ENCODE measurements at regions not wholly inside any gene's neighbourhood (a gene's known extent, or its start where the extent isn't known, plus 50 kb on each side); places are given as distances from the start of the nearest gene placed in this dataset.

DNA sequence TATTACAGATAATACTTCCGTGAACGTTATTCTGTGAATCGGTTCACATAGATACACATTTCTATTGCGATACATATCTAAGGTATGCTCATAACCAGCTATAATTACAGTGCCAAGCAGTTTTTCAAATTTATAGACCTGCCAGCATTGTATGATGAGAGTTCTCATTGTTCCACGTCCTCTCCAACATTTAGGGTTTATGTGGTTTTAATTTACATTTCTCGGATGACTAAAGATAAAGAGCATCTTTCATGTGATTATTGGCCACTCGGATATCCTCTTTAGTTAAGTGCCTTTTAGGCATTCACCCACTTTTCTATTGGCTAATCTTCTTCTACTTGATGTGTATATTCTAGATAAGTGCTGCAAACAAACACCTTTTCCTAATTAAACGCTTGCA, 134.7 kb upstream of the CCDC54 start:
- DNase-seq: no peak

- DNase-seq: no peak
Observed at GRCh38 chr3:107247116-107247515, 130.1 kb upstream of the CCDC54 start.

- no peak for DNase-seq
Observed at GRCh38 chr3:107249132-107249531, 128.1 kb upstream of the CCDC54 start.

- DNase-seq: no peak
Observed at GRCh38 chr3:107250221-107250620, 127.0 kb upstream of the CCDC54 start.

DNA sequence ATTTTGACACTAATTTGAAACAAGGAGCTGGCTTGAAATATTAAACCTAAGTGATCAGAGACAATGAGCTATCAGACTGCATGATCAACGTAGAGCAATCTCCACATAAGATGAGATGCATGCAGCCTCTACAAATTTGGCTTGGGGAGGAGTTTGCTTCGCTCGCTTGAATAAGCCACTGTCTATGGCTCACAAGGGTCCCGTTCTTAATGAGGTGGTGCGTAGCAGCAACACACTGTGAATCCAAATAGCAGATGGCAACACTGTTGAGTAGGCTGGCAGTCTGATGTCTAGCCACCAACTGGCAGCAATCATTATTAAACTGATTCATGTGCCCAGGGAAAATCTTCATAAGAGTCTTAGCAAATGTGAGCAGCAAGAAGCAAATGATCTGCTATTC, 125.4 kb upstream of the CCDC54 start:
- no peak for DNase-seq

GRCh38 chr3:107256963-107257362, 120.3 kb upstream of the CCDC54 start:
- no peak for DNase-seq

- DNase-seq: no peak
Observed at GRCh38 chr3:107258300-107258699, 118.9 kb upstream of the CCDC54 start.

GRCh38 chr3:107260207-107260606, 117.0 kb upstream of the CCDC54 start:
- no peak for DNase-seq

GRCh38 chr3:107263269-107264021, 113.8 kb upstream of the CCDC54 start:
- no peak for DNase-seq

DNA sequence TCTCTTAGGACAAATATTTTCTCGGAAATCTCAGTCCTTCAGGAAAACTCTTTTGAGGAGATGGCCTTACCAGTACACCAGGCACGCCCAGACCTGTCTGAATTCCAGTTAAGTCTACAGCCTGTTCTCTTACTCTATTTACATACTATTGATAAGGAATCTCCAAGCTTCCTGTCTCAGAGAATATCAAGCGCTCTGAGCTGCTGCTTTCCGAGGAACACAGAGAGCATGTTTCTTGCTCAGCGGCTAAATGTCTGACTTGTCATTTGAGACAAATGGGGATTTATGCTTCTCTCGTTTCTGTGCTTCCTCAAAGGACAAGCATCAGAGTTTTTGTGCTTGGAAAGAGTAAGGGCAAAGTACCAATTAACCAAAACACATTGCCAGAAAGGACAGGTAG, 112.4 kb upstream of the CCDC54 start:
- no peak for DNase-seq

GRCh38 chr3:107265526-107265925, 111.7 kb upstream of the CCDC54 start:
- DNase-seq: no peak

- no peak for DNase-seq
Observed at GRCh38 chr3:107268469-107268868, 108.8 kb upstream of the CCDC54 start.

- DNase-seq: no peak
Observed at GRCh38 chr3:107269136-107269535, 108.1 kb upstream of the CCDC54 start.

- no peak for DNase-seq
Observed at GRCh38 chr3:107271787-107272387, 105.4 kb upstream of the CCDC54 start.

DNA sequence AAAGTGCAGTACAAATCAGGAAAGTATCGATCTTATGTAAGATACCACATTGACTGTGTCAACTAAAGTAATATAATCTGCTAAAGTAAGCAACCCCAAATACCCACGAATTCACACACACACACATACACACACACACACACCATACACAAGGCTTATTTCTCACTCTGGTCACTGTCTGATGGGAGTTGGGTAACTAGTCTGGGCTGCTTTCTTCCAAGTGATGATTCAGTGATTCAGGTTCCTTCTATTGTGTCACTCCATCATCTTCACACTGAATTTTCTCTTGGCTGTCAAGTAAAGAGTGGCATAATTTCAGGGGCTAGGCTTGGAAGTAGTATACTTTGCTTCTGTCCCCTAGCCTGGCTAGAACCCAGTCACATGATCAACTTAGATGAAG, 104.8 kb upstream of the CCDC54 start:
- no peak for DNase-seq

- no peak for DNase-seq
Observed at GRCh38 chr3:107272885-107273284, 104.4 kb upstream of the CCDC54 start.

DNA sequence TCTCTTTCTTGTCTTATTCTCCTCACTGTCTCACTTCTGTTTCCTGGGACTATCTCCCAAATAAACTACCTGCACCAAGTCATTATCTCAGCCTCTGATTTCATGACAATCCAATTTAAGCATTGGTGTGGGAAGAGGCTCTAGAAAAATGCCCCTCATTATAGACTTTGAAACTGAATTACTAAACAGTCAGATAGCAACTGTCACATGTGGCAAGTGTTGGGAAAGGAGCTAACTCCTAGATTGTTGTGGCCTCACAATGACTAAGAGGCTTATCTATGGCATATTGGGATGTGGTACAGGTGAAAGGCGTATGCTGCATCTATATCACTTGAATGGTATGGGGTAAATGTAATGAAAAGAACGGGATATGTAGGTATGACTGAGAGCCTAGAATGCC, 103.5 kb upstream of the CCDC54 start:
- no peak for DNase-seq

DNA sequence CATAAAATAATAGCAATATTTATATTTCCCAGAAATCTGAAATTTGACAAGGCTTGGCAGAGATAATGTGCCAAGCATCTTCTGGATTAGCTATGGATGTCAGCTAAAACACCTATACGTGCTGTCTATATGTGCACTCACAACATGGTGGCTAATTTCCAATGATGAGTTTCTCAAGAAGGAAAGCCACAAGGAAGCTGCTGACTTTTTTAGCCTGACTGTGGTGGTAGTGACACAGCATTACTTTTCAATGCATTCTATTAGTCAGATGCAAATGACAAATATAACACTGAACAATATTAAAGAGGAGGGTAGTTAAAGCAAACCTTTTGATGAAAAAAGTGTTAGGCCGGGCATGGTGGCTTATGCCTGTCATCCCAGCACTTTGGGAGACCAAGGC, 101.7 kb upstream of the CCDC54 start:
- DNase-seq: no peak

DNA sequence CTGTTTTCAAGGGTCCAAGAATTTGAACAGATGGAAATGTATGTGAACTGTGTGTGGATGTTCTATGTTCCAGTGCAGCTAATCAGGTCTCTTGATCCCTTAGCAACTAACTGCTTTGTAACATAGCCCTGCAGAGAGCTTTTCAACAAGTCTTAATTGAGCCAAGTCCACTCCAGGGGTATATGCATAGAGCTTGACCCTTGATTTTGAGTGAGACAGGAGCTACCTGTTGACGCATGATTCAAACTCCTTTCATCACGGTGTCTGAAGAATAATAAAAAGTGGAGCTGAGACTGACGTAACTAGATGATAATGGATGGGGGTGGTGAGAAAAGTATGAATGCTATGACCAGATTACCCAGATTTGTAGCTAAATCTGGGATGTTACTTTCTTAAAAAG, 93.3 kb upstream of the CCDC54 start:
- no peak for DNase-seq

GRCh38 chr3:107284612-107285011, 92.6 kb upstream of the CCDC54 start:
- DNase-seq: no peak

DNA sequence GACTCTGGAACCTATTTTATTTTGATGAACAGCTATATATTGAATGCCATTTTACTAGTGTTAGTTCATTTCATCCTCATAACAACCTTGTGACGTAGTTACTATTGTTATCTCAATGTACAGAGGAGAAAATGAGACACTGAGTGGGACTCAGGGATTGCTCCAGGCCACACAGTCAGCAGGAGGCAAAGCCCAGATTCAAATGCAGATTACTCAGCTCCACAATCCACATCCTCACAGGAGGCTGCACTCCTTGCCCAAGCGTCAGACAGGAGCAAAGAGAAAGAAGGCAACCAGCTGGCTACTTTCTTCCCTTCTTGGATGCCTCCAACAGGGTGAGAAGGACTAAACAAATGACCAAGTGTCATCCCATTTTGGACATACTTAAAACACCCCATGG, 92.0 kb upstream of the CCDC54 start:
- no peak for DNase-seq

DNA sequence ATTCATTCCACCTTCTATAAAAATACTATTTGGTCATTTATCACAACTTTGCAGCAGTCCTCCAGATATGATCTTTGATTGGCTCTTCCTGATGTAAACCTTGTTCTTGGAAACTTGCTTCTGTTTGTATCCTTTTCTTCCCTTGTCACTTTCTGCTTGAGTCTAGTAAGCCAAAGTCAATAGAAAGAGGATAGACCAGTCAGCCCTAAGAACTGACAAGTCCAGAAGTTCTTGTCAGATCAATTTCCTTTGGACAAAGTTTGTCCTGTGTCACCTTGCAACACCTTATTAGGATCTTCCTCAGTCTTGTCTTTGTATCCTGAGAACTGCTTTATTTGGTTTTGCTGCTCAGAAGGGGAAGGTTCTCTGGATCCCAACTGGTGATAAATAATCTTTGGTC, 87.9 kb upstream of the CCDC54 start:
- DNase-seq: no peak

GRCh38 chr3:107294117-107294516, 83.1 kb upstream of the CCDC54 start:
- no peak for DNase-seq

DNA sequence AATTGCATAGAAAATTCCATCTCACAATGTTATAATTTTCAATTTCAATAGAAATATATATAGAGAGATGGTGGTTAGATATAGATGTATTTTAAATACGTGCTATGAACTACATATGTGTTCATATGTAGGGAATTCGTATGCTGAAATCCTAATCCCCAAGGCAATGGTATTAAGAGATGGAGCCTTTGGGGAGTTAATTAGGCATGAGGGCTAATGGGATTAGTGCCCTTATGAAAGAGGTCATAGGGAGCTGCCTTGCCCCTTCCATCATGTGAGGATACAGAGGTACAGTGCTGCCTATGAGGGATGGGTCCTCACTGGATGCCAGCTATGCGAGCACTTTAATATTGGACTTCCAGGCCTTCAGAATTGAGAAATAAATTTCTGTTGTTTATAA, 79.6 kb upstream of the CCDC54 start:
- no peak for DNase-seq

GRCh38 chr3:107307205-107307604, 70.0 kb upstream of the CCDC54 start:
- no peak for DNase-seq

Measured in activated effector memory CD4-positive, alpha-beta T cell treated with anti-CD3 and anti-CD28 coated beads, Interleukin-2, amount 50 U/mL, for 16 hours (primary cell).